Prostate gland (tissue), 2 donors: ENCODE measurements at regions not wholly inside any gene's neighbourhood (a gene's known extent, or its start where the extent isn't known, plus 50 kb on each side); places are given as distances from the start of the nearest gene placed in this dataset.

Experiments
- DNase-seq: peaks from one replicate; pipeline ENCODE4 v3.0.0-alpha.2; 2019; ENCODE audit warnings: low spot score
- H3K27ac ChIP-seq, 2 donors: fragments of 200-600 bp; sonication (generic); 2 replicates each; pipeline ENCODE4 v1.5.1; 2017 to 2019
- H3K27me3 ChIP-seq: fragments of 200-600 bp; sonication (generic); replicated peaks from 2 replicates; pipeline ENCODE4 v1.5.1; 2019; ENCODE audit not compliant: insufficient read depth
- H3K36me3 ChIP-seq, 2 donors: fragments of 200-600 bp; sonication (generic); 1 replicate in 1 of 2; 2 replicates in 1 of 2; pipeline versions ENCODE4 v1.5.1 to v1.8.1; 2017 to 2019
- H3K4me1 ChIP-seq: fragments of 200-600 bp; sonication (generic); replicated peaks from 2 replicates; pipeline ENCODE4 v1.5.1; 2019
- H3K4me3 ChIP-seq, 2 donors: fragments of 200-600 bp; sonication (generic); 2 replicates each; pipeline ENCODE4 v1.5.1; 2017 to 2019
- H3K9me3 ChIP-seq: fragments of 200-600 bp; sonication (generic); 2 replicates; pipeline ENCODE4 v1.5.1; 2017
- CTCF ChIP-seq, 4 experiments: fragments of 200-600 bp in 2 of 4; fragments of 450-650 bp in 2 of 4; sonication (generic) in 2 of 4; IDR thresholded peaks; 1 replicate in 3 of 4; 2 replicates in 1 of 4; pipeline ENCODE4 v1.5.1; 2016 to 2019; ENCODE audit warnings: antibody characterized with exemption in 4 of 4, mild to moderate bottlenecking in 2 of 4, moderate library complexity in 2 of 4
- POLR2A ChIP-seq: fragments of 450-650 bp; IDR thresholded peaks from one replicate; pipeline ENCODE4 v1.6.1; 2016; ENCODE audit warnings: antibody characterized with exemption, mild to moderate bottlenecking
- POLR2AphosphoS5 ChIP-seq: sonication (generic); formaldehyde crosslinking; IDR thresholded peaks from one replicate; pipeline ENCODE4 v1.6.1; 2017; ENCODE audit warnings: antibody characterized with exemption
- WGBS: methylation state at CpG from one replicate; pipeline ENCODE4 v1.1.5; 2018; 5-methylcytosine and 5-hydroxymethylcytosine counted together
- intact Hi-C: fragments of 100-400 bp; cut with DNase I; formaldehyde crosslinking; loops from one replicate; pipeline ENCODE4 v1.14.2; 2022

- no peak for TF ChIP-seq CTCF (IDR thresholded peaks at IDR 0.05)
- no peak for TF ChIP-seq POLR2A
- TF ChIP-seq POLR2AphosphoS5: no peak
Measured at GRCh38 chr6:14350210-14350609, 232.6 kb downstream of the CD83 start.

GRCh38 chr6:14353281-14353680, 235.7 kb downstream of the CD83 start:
- WGBS: 72% methylated on average over 3 of the region's 3 CpGs
- Histone ChIP-seq H3K27me3 (no peaks in the 10 kb centered on the region), H3K4me1 (no peaks in the 10 kb centered on the region), H3K36me3 (no peaks in the 10 kb centered on the region), H3K27ac (no peak overlapping the region), H3K9me3 (no peaks in the 10 kb centered on the region), H3K4me3 (no peak overlapping the region)
- intact Hi-C loops: no loop called here
- TF ChIP-seq CTCF (IDR thresholded peaks at IDR 0.05) (no peak), POLR2AphosphoS5 (no peak), POLR2A (no peak)
- no peak for DNase-seq

More at GRCh38 chr6:14350210-14350609, 232.6 kb downstream of the CD83 start:
- H3K4me1 ChIP-seq: no peaks in the 10 kb centered on the region
- H3K36me3 ChIP-seq: no peaks in the 10 kb centered on the region
- intact Hi-C loops: no loop called here
- DNase-seq: no peak
- H3K4me3 ChIP-seq: no peak overlapping the region
- H3K9me3 ChIP-seq: no peaks in the 10 kb centered on the region
- no peak overlapping the region for H3K27ac ChIP-seq
- no peaks in the 10 kb centered on the region for H3K27me3 ChIP-seq
- 83% methylated on average over 6 of the region's 6 CpGs for WGBS

GRCh38 chr6:14353798-14354197, 236.2 kb downstream of the CD83 start:
- no peaks in the 10 kb centered on the region for H3K4me1 ChIP-seq
- DNase-seq: no peak
- 96% methylated on average over 2 of the region's 2 CpGs for WGBS
- no peak overlapping the region for H3K4me3 ChIP-seq
- intact Hi-C loops: no loop called here
- no peaks in the 10 kb centered on the region for H3K36me3 ChIP-seq
- no peak overlapping the region for H3K27ac ChIP-seq
- no peaks in the 10 kb centered on the region for H3K27me3 ChIP-seq
- TF ChIP-seq CTCF (IDR thresholded peaks at IDR 0.05) (no peak), POLR2AphosphoS5 (no peak), POLR2A (no peak)
- no peaks in the 10 kb centered on the region for H3K9me3 ChIP-seq

- no peak overlapping the region for H3K4me3 ChIP-seq
- no peaks in the 10 kb centered on the region for H3K27me3 ChIP-seq
- no peaks in the 10 kb centered on the region for H3K4me1 ChIP-seq
- peak; percentile 21 for DNase-seq
- H3K36me3 ChIP-seq: no peaks in the 10 kb centered on the region
- intact Hi-C loops: no loop called here
- no peak overlapping the region for H3K27ac ChIP-seq
- H3K9me3 ChIP-seq: no peaks in the 10 kb centered on the region
- TF ChIP-seq POLR2A (no peak), CTCF (IDR thresholded peaks at IDR 0.05) (no peak), POLR2AphosphoS5 (no peak)
- 14% methylated on average over 5 of the region's 5 CpGs for WGBS
Measured at GRCh38 chr6:14354919-14355572, 237.5 kb downstream of the CD83 start.

GRCh38 chr6:14359438-14359837, 241.9 kb downstream of the CD83 start:
- Histone ChIP-seq H3K4me3 (no peak overlapping the region), H3K27ac (no peak overlapping the region), H3K36me3 (no peaks in the 10 kb centered on the region), H3K4me1 (no peaks in the 10 kb centered on the region), H3K9me3 (no peaks in the 10 kb centered on the region), H3K27me3 (no peaks in the 10 kb centered on the region)
- WGBS: 93% methylated on average over 5 of the region's 5 CpGs
- DNase-seq: no peak
- intact Hi-C loops: no loop called here
- TF ChIP-seq CTCF (IDR thresholded peaks at IDR 0.05): no peak
- TF ChIP-seq POLR2A: no peak
- no peak for TF ChIP-seq POLR2AphosphoS5
